Astrocyte (in vitro differentiated cells and primary cell): ENCODE measurements at regions not wholly inside any gene's neighbourhood (a gene's known extent, or its start where the extent isn't known, plus 50 kb on each side); places are given as distances from the start of the nearest gene placed in this dataset.

Experiments
- DNase-seq: peaks from one replicate; pipeline ENCODE4 v3.0.0-alpha.2; 2010; ENCODE audit warnings: low read depth
- FAIRE-seq: peaks from 2 replicates; lab custom pipeline; 2011; peaks lifted over from hg19 to GRCh38; lab: Jason Lieb, UNC
- H2AFZ ChIP-seq: 2 replicates; pipeline ENCODE4 v1.6.0; 2012; ENCODE audit warnings: low read depth, low read length, inconsistent platforms
- H3K27ac ChIP-seq: 2 replicates; pipeline ENCODE4 v1.5.1; 2011; ENCODE audit warnings: low read depth, low read length, inconsistent platforms
- H3K27me3 ChIP-seq: 2 replicates; pipeline ENCODE4 v1.6.0; 2011; ENCODE audit warnings: low read length, inconsistent platforms; ENCODE audit not compliant: insufficient read depth
- H3K36me3 ChIP-seq: 2 replicates; pipeline ENCODE4 v1.5.1; 2011; ENCODE audit warnings: low read length, inconsistent platforms; ENCODE audit not compliant: insufficient read depth
- H3K4me1 ChIP-seq: 2 replicates; pipeline ENCODE4 v1.5.1; 2011; ENCODE audit warnings: low read length, inconsistent platforms; ENCODE audit not compliant: insufficient read depth
- H3K4me2 ChIP-seq: 2 replicates; pipeline ENCODE4 v1.6.0; 2012; ENCODE audit warnings: low read length, inconsistent platforms
- H3K4me3 ChIP-seq: 2 replicates; pipeline ENCODE4 v1.5.1; 2011; ENCODE audit warnings: low read depth, mild to moderate bottlenecking, low read length, inconsistent platforms; ENCODE audit not compliant: insufficient read depth
- H3K79me2 ChIP-seq: 2 replicates; pipeline ENCODE4 v1.6.0; 2012; ENCODE audit warnings: mild to moderate bottlenecking, low read length, inconsistent platforms; ENCODE audit not compliant: insufficient read depth
- H3K9ac ChIP-seq: 2 replicates; pipeline ENCODE4 v1.6.0; 2012; ENCODE audit warnings: mild to moderate bottlenecking, low read length, inconsistent platforms
- H3K9me3 ChIP-seq: 2 replicates; pipeline ENCODE4 v1.5.1; 2012; ENCODE audit warnings: low read depth, mild to moderate bottlenecking, low read length, inconsistent platforms; ENCODE audit not compliant: insufficient read depth
- H4K20me1 ChIP-seq: 2 replicates; pipeline ENCODE4 v1.6.0; 2012; ENCODE audit warnings: low read length, inconsistent platforms; ENCODE audit not compliant: insufficient read depth
- H3K27ac Mint-ChIP-seq: one replicate; pipeline ENCODE4 v1.8.0; 2021; ENCODE audit warnings: mild to moderate bottlenecking, mixed read lengths; ENCODE audit not compliant: unreplicated experiment
- H3K27me3 Mint-ChIP-seq: one replicate; pipeline ENCODE4 v1.8.0; 2021; ENCODE audit warnings: low read depth, mixed read lengths; ENCODE audit not compliant: unreplicated experiment
- H3K36me3 Mint-ChIP-seq: one replicate; pipeline ENCODE4 v1.8.0; 2021; ENCODE audit warnings: low read depth, mixed read lengths; ENCODE audit not compliant: unreplicated experiment
- H3K4me1 Mint-ChIP-seq: one replicate; pipeline ENCODE4 v1.8.0; 2021; ENCODE audit warnings: low read depth, mixed read lengths; ENCODE audit not compliant: unreplicated experiment
- H3K4me3 Mint-ChIP-seq: one replicate; pipeline ENCODE4 v1.8.0; 2021; ENCODE audit warnings: mild to moderate bottlenecking, moderate library complexity, mixed read lengths; ENCODE audit not compliant: unreplicated experiment
- H3K9me3 Mint-ChIP-seq: one replicate; pipeline ENCODE4 v1.8.0; 2021; ENCODE audit warnings: mild to moderate bottlenecking, mixed read lengths; ENCODE audit not compliant: unreplicated experiment
- CTCF ChIP-seq: IDR thresholded peaks from 2 replicates; pipeline ENCODE4 v1.5.1; 2011; ENCODE audit warnings: low read depth, mild to moderate bottlenecking, inconsistent platforms, low read length, moderate library complexity; ENCODE audit not compliant: insufficient read depth
- EZH2 ChIP-seq: IDR thresholded peaks from 2 replicates; pipeline ENCODE4 v1.6.1; 2012; ENCODE audit warnings: mild to moderate bottlenecking, low read length, inconsistent platforms; ENCODE audit not compliant: insufficient read depth

- Mint-ChIP-seq H3K4me1 (peaks cover 28% of the 10 kb centered on the region), H3K9me3 (no peaks in the 10 kb centered on the region), H3K36me3 (peaks cover under 1% of the 10 kb centered on the region), H3K27ac (no peak overlapping the region), H3K27me3 (no peaks in the 10 kb centered on the region), H3K4me3 (no peak overlapping the region)
- peaks cover 84% of the 10 kb centered on the region for H4K20me1 ChIP-seq
- no peaks in the 10 kb centered on the region for H3K27me3 ChIP-seq
- H3K4me3 ChIP-seq, result no peak overlapping the region
- no peak for TF ChIP-seq CTCF
- no peak for TF ChIP-seq EZH2
- H2AFZ ChIP-seq, result no peak overlapping the region
- H3K79me2 ChIP-seq, result peaks cover 95% of the 10 kb centered on the region
- FAIRE-seq, result no peak
- no peak overlapping the region for H3K4me2 ChIP-seq
- no peaks in the 10 kb centered on the region for H3K36me3 ChIP-seq
- no peak for DNase-seq
- H3K4me1 ChIP-seq, result peaks cover 13% of the 10 kb centered on the region
- no peak overlapping the region for H3K27ac ChIP-seq
- no peaks in the 10 kb centered on the region for H3K9me3 ChIP-seq
- no peak overlapping the region for H3K9ac ChIP-seq
Measured at GRCh38 chr17:72434581-72434980, 313.8 kb downstream of the SOX9 start.

- H3K27ac Mint-ChIP-seq, result no peak overlapping the region
- FAIRE-seq, result no peak
Measured at GRCh38 chr17:72434991-72435618, 314.3 kb downstream of the SOX9 start.

More at GRCh38 chr17:72434991-72435618, 314.3 kb downstream of the SOX9 start:
- peaks cover 13% of the 10 kb centered on the region for H3K4me1 ChIP-seq
- no peak for DNase-seq
- Mint-ChIP-seq H3K9me3 (no peaks in the 10 kb centered on the region), H3K27me3 (no peaks in the 10 kb centered on the region), H3K36me3 (peaks cover 4% of the 10 kb centered on the region), H3K4me3 (no peak overlapping the region), H3K4me1 (peaks cover 30% of the 10 kb centered on the region)
- no peaks in the 10 kb centered on the region for H3K27me3 ChIP-seq
- H3K4me3 ChIP-seq, result no peak overlapping the region
- H2AFZ ChIP-seq, result no peak overlapping the region
- H3K36me3 ChIP-seq, result no peaks in the 10 kb centered on the region
- peaks cover 85% of the 10 kb centered on the region for H4K20me1 ChIP-seq
- H3K9ac ChIP-seq, result no peak overlapping the region
- H3K4me2 ChIP-seq, result no peak overlapping the region
- no peak overlapping the region for H3K27ac ChIP-seq
- no peaks in the 10 kb centered on the region for H3K9me3 ChIP-seq
- H3K79me2 ChIP-seq, result peaks cover 95% of the 10 kb centered on the region
- TF ChIP-seq CTCF, result no peak
